H1 (cell line): ENCODE measurements at regions not wholly inside any gene's neighbourhood (a gene's known extent, or its start where the extent isn't known, plus 50 kb on each side); places are given as distances from the start of the nearest gene placed in this dataset.
A peak's percentile ranks its signal among the peaks of the same experiment; 100 is the strongest.

Source experiments
- CTCF ChIA-PET: fragments of 300-600 bp; sonication (Branson Sonifier 250); formaldehyde crosslinking; loops from one replicate; lab custom pipeline; 2021; ENCODE audit not compliant: partially characterized antibody; lab: Charles Lee
- POLR2A ChIA-PET: fragments of 300-600 bp; sonication (Branson Sonifier 250); formaldehyde crosslinking; loops from one replicate; lab custom pipeline; 2021; ENCODE audit warnings: inconsistent platforms; ENCODE audit not compliant: partially characterized antibody; lab: Charles Lee
- DNase-seq, 2 experiments: peaks; one replicate each; pipeline versions ENCODE4 v3.0.0 to v3.0.0-alpha.2; 2010 to 2022; ENCODE audit warnings: low spot score in 2 of 2, low read depth in 1 of 2, mixed read lengths in 1 of 2
- FAIRE-seq: peaks from 2 replicates; lab custom pipeline; 2011; peaks lifted over from hg19 to GRCh38; lab: Jason Lieb, UNC
- H2AFZ ChIP-seq: 2 replicates; pipeline ENCODE4 v1.8.1; 2012; ENCODE audit warnings: low read length, inconsistent platforms
- H2AK5ac ChIP-seq: 2 replicates; pipeline ENCODE4 v1.6.1; 2013; ENCODE audit warnings: low read depth, low read length
- H2BK120ac ChIP-seq: replicated peaks from 2 replicates; pipeline ENCODE3; 2013; ENCODE audit warnings: low read depth, low read length, inconsistent platforms
- H2BK12ac ChIP-seq: 2 replicates; pipeline ENCODE4 v1.6.1; 2013; ENCODE audit warnings: low read depth, low read length
- H2BK15ac ChIP-seq: 2 replicates; pipeline ENCODE4 v1.6.1; 2013; ENCODE audit warnings: low read length
- H2BK20ac ChIP-seq: 2 replicates; pipeline ENCODE4 v1.6.1; 2013; ENCODE audit warnings: low read length
- H2BK5ac ChIP-seq: 2 replicates; pipeline ENCODE4 v1.6.1; 2013; ENCODE audit warnings: low read depth, low read length
- H3K14ac ChIP-seq: 2 replicates; pipeline ENCODE4 v1.6.1; 2013; ENCODE audit warnings: inconsistent platforms; ENCODE audit not compliant: insufficient read length
- H3K18ac ChIP-seq: 2 replicates; pipeline ENCODE4 v1.6.1; 2013; ENCODE audit warnings: low read length; ENCODE audit errors: extremely low read depth
- H3K23ac ChIP-seq: 2 replicates; pipeline ENCODE4 v1.6.1; 2013; ENCODE audit warnings: inconsistent platforms; ENCODE audit not compliant: insufficient read length
- H3K23me2 ChIP-seq: 2 replicates; pipeline ENCODE4 v1.6.1; 2013; ENCODE audit warnings: low read depth, low read length
- H3K27ac ChIP-seq: 2 replicates; pipeline ENCODE4 v1.6.1; 2011; ENCODE audit warnings: low read depth, low read length, inconsistent platforms
- H3K27me3 ChIP-seq, 4 experiments: replicated peaks in 1 of 4; 1 replicate in 1 of 4; 2 replicates in 3 of 4; pipeline versions ENCODE4 v1.6.1 to v1.8.1; 2011 to 2013; ENCODE audit warnings: low read length in 3 of 4, mild to moderate bottlenecking in 3 of 4, inconsistent platforms in 2 of 4, mixed read lengths in 2 of 4, moderate library complexity in 1 of 4; ENCODE audit not compliant: control insufficient read depth in 3 of 4, insufficient read depth in 3 of 4; ENCODE audit errors: extremely low read depth in 1 of 4
- H3K36me3 ChIP-seq, 4 experiments: 2 replicates each; pipeline versions ENCODE4 v1.6.1 to v1.8.1; 2011 to 2013; ENCODE audit warnings: mild to moderate bottlenecking in 4 of 4, low read length in 3 of 4, moderate library complexity in 2 of 4, control low read depth in 1 of 4, inconsistent platforms in 1 of 4; ENCODE audit not compliant: insufficient read depth in 4 of 4, control insufficient read depth in 2 of 4
- H3K4ac ChIP-seq: replicated peaks from 2 replicates; pipeline ENCODE3; 2013; ENCODE audit warnings: low read length, low read depth, mixed read lengths, inconsistent platforms; ENCODE audit not compliant: insufficient read length
- H3K4me1 ChIP-seq, 4 experiments: replicated peaks in 1 of 4; 1 replicate in 1 of 4; 2 replicates in 3 of 4; pipeline versions ENCODE4 v1.6.1 to v1.8.1; 2011 to 2013; ENCODE audit warnings: low read length in 3 of 4, inconsistent platforms in 2 of 4, mixed read lengths in 1 of 4; ENCODE audit not compliant: insufficient read depth in 4 of 4, control insufficient read depth in 3 of 4
- H3K4me2 ChIP-seq, 2 experiments: 2 replicates each; pipeline versions ENCODE4 v1.6.1 to v1.8.1; 2011 to 2013; ENCODE audit warnings: low read depth in 2 of 2, low read length in 2 of 2, control low read depth in 1 of 2, inconsistent platforms in 1 of 2, mild to moderate bottlenecking in 1 of 2; ENCODE audit not compliant: insufficient read depth in 1 of 2
- H3K4me3 ChIP-seq, 4 experiments: fragments of 200-600, 300-600 bp in 1 of 4; sonication (generic), shearing (Covaris generic), sonication (Bioruptor Twin) in 1 of 4; 2 replicates each; pipeline versions ENCODE4 v1.5.1 to v1.8.1; 2011 to 2016; ENCODE audit warnings: low read length in 4 of 4, low read depth in 3 of 4, control low read depth in 2 of 4, inconsistent platforms in 2 of 4, mild to moderate bottlenecking in 2 of 4, mixed read lengths in 1 of 4, moderate library complexity in 1 of 4; ENCODE audit not compliant: insufficient read depth in 2 of 4; ENCODE audit errors: extremely low read depth in 1 of 4
- H3K56ac ChIP-seq: replicated peaks from 2 replicates; pipeline ENCODE3; 2013; ENCODE audit warnings: low read depth, mild to moderate bottlenecking, mixed read lengths, low read length, inconsistent platforms; ENCODE audit not compliant: insufficient read length
- H3K79me1 ChIP-seq: 2 replicates; pipeline ENCODE4 v1.6.1; 2013; ENCODE audit warnings: low read depth, low read length, control low read depth
- H3K79me2 ChIP-seq, 2 experiments: 2 replicates each; pipeline versions ENCODE4 v1.6.1 to v1.8.1; 2012 to 2013; ENCODE audit warnings: low read length in 2 of 2, mild to moderate bottlenecking in 2 of 2, inconsistent platforms in 1 of 2; ENCODE audit not compliant: insufficient read depth in 2 of 2, control insufficient read depth in 1 of 2
- H3K9ac ChIP-seq, 4 experiments: replicated peaks in 1 of 4; 1 replicate in 1 of 4; 2 replicates in 3 of 4; pipeline versions ENCODE4 v1.6.1 to v1.8.1; 2011 to 2013; ENCODE audit warnings: low read depth in 3 of 4, low read length in 3 of 4, control low read depth in 2 of 4, mild to moderate bottlenecking in 2 of 4, moderate library complexity in 2 of 4, inconsistent platforms in 1 of 4; ENCODE audit errors: extremely low read depth in 1 of 4
- H3K9me3 ChIP-seq, 2 experiments: 2 replicates each; pipeline versions ENCODE4 v1.6.1 to v1.8.1; 2012 to 2013; ENCODE audit warnings: mild to moderate bottlenecking in 2 of 2, moderate library complexity in 2 of 2, control low read depth in 1 of 2, inconsistent platforms in 1 of 2, low read depth in 1 of 2, low read length in 1 of 2, mixed read lengths in 1 of 2; ENCODE audit not compliant: insufficient read depth in 2 of 2
- H4K20me1 ChIP-seq, 2 experiments: replicated peaks in 1 of 2; 2 replicates each; pipeline versions ENCODE3 to v1.8.1; 2011 to 2013; ENCODE audit warnings: inconsistent platforms in 2 of 2, low read length in 2 of 2, mild to moderate bottlenecking in 1 of 2; ENCODE audit not compliant: insufficient read depth in 2 of 2, control insufficient read depth in 1 of 2
- H4K5ac ChIP-seq: 2 replicates; pipeline ENCODE4 v1.6.1; 2013; ENCODE audit warnings: low read length, low read depth, mixed read lengths, inconsistent platforms; ENCODE audit not compliant: insufficient read length
- H4K8ac ChIP-seq: 2 replicates; pipeline ENCODE4 v1.8.0; 2013; ENCODE audit warnings: mild to moderate bottlenecking, moderate library complexity, low read length, inconsistent platforms; ENCODE audit not compliant: insufficient read depth; ENCODE audit errors: extremely low read depth
- H4K91ac ChIP-seq: replicated peaks from 2 replicates; pipeline ENCODE3; 2013; ENCODE audit warnings: low read length, mixed read lengths, inconsistent platforms; ENCODE audit not compliant: insufficient read length
- FOSL1 ChIP-seq: IDR thresholded peaks from 2 replicates; pipeline ENCODE4 v1.6.1; 2011; ENCODE audit warnings: mild to moderate bottlenecking, low read depth, low read length, moderate library complexity; ENCODE audit not compliant: insufficient read depth
- KDM4A ChIP-seq: IDR thresholded peaks from one replicate; pipeline ENCODE4 v1.7.1; 2012; ENCODE audit warnings: low read depth, mild to moderate bottlenecking, moderate library complexity, low read length, inconsistent platforms; ENCODE audit not compliant: severe bottlenecking
- WGBS, 2 experiments: shearing (Covaris generic) in 1 of 2; methylation state at CpG; one replicate each; pipeline versions ENCODE4 v1.1.6 to v1.1.7; 2013 to 2015; ENCODE audit warnings: low lambda C conversion rate in 2 of 2, mixed read lengths in 2 of 2, inconsistent platforms in 1 of 2, low coverage in 1 of 2, missing lambda C conversion rate in 1 of 2; ENCODE audit not compliant: insufficient replicate concordance in 2 of 2, insufficient coverage in 1 of 2, insufficient read length in 1 of 2; ENCODE audit errors: extremely low coverage in 1 of 2, missing lambda C conversion rate in 1 of 2; 5-methylcytosine and 5-hydroxymethylcytosine counted together

DNA sequence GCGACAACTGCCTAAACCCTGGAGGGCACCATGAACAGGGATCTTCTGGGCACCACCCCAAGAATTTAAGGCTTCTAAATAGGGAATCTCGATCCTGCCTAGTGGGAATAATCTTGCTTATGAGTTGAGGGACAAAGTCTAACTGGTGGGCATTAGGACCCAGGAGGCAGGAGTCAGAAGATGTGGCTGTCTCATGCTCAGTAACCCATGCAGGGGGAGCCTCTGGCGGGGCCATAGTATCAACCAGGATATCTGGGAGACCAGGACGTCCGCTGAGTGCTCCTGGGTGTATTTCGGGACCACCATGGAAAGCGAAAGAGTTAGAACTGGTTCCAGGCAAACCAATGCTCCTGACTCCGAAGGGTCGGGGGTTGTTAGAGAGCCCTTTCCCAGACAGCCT, 356.1 kb downstream of the OTOL1 start:
- Histone ChIP-seq H2BK12ac (no peak overlapping the region), H4K5ac (no peak overlapping the region), H2BK120ac (no peak overlapping the region), H3K56ac (no peak overlapping the region), H4K20me1 (no peaks in the 10 kb centered on the region), H4K8ac (no peak overlapping the region), H2AFZ (0 out of 2 replicates have a peak overlapping the region, but pooled peaks have one; percentile 5), H3K23ac (no peak overlapping the region), H3K9ac (no peak overlapping the region), H3K18ac (no peak overlapping the region), H2BK20ac (no peak overlapping the region), H2AK5ac (no peak overlapping the region), H3K79me1 (no peaks in the 10 kb centered on the region), H3K4me2 (no peak overlapping the region), H3K4me1 (no peaks in the 10 kb centered on the region; a peak in 1 of 7 replicates), H3K23me2 (no peaks in the 10 kb centered on the region), H3K14ac (no peak overlapping the region), H3K27ac (no peak overlapping the region), H3K27me3 (no peaks in the 10 kb centered on the region), H2BK15ac (no peak overlapping the region), H4K91ac (no peak overlapping the region), H3K9me3 (no peaks in the 10 kb centered on the region), H3K79me2 (no peaks in the 10 kb centered on the region), H3K36me3 (no peaks in the 10 kb centered on the region), H2BK5ac (no peak overlapping the region), H3K4me3 (no peak overlapping the region), H3K4ac (no peak overlapping the region)
- ChIA-PET CTCF (interaction anchor here (0.9 to 1.5 kb wide), 7 partner anchors 14 to 281 kb away, joined by 3 to 7 read pairs (median 3); no protein-coding TSS in a partner anchor), POLR2A (no interaction called here)
- TF ChIP-seq FOSL1, result 0 out of 2 replicates have a peak, but pooled peaks have one; percentile 45
- TF ChIP-seq KDM4A, result no peak
- DNase-seq (no peak), FAIRE-seq (no peak)
- WGBS, 2 experiments, result 87% methylated on average over 9 of the region's 9 CpGs; no CpG with 5 or more reads in 1 of the 2 experiments
